Kidney epithelial cell (primary cell): ENCODE measurements at regions not wholly inside any gene's neighbourhood (a gene's known extent, or its start where the extent isn't known, plus 50 kb on each side); places are given as distances from the start of the nearest gene placed in this dataset.

Source experiments
- DNase-seq: peaks from one replicate; pipeline ENCODE4 v3.0.0-alpha.2; 2010; ENCODE audit warnings: low read depth
- H3K27me3 ChIP-seq: 2 replicates; pipeline ENCODE4 v1.6.0; 2011; ENCODE audit warnings: low read length; ENCODE audit not compliant: control insufficient read depth, insufficient read depth
- H3K36me3 ChIP-seq: 2 replicates; pipeline ENCODE4 v1.5.1; 2011; ENCODE audit warnings: low read length; ENCODE audit not compliant: control insufficient read depth, insufficient read depth
- H3K4me3 ChIP-seq: 2 replicates; pipeline ENCODE4 v1.5.1; 2011; ENCODE audit warnings: low read depth, mild to moderate bottlenecking, control low read depth, low read length
- TF ChIP-seq, protein P1 (sequence below): IDR thresholded peaks from 2 replicates; pipeline ENCODE4 v1.5.1; 2011; ENCODE audit warnings: mild to moderate bottlenecking, moderate library complexity, low read length, control low read depth, inconsistent platforms; ENCODE audit not compliant: insufficient read depth, poor library complexity, severe bottlenecking

DNA sequence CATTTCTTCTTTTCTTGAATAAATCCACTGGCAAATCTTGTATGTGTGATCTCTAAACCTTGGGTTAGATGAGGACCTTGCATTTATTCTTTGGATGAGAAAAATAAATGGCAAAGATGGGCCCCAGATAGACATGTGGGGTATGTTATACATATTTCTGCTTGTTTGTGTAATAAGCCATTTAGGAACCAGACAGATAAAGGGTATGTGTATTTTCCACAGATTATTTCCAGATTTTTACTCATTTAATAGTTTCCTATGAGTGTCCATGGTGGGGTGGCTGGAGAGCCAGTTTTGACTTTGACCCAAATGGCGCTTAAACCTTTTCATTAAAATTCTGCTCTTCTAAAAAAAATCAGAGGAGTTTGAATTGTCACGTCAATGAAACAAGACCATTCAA lies 102.8 kb downstream of the MYCN start:
- Histone ChIP-seq H3K4me3 (no peak overlapping the region), H3K36me3 (no peaks in the 10 kb centered on the region), H3K27me3 (peaks cover 10% of the 10 kb centered on the region)
- DNase-seq: no peak
- TF ChIP-seq, protein P1, sequence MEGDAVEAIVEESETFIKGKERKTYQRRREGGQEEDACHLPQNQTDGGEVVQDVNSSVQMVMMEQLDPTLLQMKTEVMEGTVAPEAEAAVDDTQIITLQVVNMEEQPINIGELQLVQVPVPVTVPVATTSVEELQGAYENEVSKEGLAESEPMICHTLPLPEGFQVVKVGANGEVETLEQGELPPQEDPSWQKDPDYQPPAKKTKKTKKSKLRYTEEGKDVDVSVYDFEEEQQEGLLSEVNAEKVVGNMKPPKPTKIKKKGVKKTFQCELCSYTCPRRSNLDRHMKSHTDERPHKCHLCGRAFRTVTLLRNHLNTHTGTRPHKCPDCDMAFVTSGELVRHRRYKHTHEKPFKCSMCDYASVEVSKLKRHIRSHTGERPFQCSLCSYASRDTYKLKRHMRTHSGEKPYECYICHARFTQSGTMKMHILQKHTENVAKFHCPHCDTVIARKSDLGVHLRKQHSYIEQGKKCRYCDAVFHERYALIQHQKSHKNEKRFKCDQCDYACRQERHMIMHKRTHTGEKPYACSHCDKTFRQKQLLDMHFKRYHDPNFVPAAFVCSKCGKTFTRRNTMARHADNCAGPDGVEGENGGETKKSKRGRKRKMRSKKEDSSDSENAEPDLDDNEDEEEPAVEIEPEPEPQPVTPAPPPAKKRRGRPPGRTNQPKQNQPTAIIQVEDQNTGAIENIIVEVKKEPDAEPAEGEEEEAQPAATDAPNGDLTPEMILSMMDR: no peak

DNA sequence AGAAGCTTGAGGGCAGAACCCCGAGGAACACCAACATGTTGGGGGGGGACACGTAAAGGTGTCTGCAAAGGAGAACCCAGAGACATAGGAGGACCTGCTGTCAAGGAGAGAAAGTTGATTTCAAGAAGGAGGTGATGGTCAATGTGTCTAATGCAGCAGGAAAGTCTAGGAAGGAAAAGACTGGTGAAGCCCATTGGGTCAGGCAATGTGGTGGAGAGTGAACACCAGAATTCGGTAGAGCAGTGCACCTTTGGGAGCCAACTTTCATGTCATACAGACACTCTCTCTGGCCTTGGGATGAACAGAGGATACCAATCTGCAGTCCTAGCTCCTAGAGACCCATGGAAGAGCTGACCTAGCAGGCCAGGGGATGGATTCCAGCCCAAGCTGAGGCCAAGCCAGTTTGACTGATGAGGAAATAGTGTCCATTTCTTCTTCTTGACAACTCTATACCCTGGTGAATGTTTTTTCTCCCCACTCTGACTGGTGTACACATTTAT lies 101.9 kb downstream of the MYCN start:
- TF ChIP-seq, protein P1: no peak

DNA sequence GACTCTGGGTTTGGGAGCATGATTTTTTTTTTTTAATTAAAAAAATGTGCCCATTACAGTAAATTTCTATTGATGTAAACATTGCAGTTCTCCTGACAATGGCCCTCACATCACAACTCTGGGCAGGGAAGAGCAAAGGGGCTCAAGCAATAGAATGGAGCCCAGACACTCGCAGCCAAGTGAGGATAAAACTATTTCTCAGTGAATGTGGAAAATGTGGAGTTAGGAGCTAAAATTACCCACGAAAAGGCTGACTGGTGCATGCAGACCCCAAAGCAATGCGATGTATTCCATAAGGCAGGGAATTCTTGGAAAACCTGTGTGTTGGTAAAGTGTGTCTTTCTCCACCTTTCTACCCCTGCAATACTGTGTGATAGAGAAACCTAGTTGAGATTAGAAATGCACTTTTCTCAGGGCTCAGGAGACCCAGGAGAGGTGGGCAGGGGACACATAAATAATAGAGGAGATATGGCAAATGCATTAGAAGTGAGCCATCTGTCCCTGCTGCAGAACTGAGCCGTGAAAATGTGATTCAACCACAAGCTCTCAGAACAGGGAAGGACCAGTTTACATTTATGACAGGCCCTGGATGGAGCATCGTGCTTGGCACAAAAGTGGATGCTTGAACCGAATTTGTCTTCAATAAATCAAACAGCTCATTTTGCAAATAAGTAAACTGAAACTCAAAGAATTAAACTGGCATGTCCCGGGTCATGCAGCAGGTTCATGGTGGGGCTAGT lies 100.1 kb downstream of the MYCN start:
- no peaks in the 10 kb centered on the region for H3K36me3 ChIP-seq
- DNase-seq: no peak
- TF ChIP-seq, protein P1: no peak
- no peak overlapping the region for H3K4me3 ChIP-seq
- H3K27me3 ChIP-seq: peaks cover 12% of the 10 kb centered on the region

More for the DNA sequence above, 101.9 kb downstream of the MYCN start:
- Histone ChIP-seq H3K4me3 (no peak overlapping the region), H3K36me3 (no peaks in the 10 kb centered on the region), H3K27me3 (peaks cover 12% of the 10 kb centered on the region)
- DNase-seq: no peak

DNA sequence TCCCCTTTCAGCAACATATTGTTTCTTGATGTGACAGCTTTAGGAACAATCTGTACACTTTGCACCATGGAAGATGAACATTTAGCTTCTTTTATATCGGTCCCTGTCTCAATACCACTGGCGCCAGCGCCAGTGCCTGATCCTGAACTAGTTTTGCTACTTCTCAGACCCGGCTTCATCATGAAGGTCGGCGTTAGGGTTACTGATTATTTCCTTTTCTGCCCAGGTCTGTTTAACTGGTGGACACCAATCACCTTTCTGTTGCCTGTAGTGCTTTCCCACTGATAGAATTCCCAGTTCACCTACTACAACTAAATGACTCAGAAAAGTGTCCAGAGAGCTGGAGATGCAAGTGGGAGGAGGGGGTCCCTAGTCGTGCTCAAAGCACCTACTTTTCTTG lies 99.5 kb downstream of the MYCN start:
- no peak for DNase-seq
- Histone ChIP-seq H3K36me3 (no peaks in the 10 kb centered on the region), H3K4me3 (no peak overlapping the region), H3K27me3 (peaks cover 12% of the 10 kb centered on the region)
- TF ChIP-seq, protein P1: no peak

DNA sequence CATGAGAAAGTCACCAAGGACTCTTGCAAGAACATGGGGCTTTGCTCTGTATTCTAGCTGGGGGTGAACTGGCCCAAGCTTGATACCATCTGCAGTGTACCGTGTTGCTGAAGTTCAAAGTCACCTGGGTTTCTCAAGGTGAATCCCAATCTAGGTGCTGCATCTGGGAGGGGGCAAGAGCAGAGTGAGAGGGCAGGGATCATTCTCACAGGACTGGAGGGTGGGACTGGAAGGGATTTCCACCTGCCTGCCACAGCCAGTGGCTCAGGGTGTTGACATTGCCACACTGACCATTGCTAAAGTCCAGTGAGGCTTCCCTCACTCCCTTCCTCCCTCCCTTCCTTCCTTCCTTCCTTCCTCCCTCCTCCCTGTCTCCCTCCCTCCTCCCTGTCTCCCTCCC lies 98.7 kb downstream of the MYCN start:
- Histone ChIP-seq H3K27me3 (peaks cover 12% of the 10 kb centered on the region), H3K4me3 (no peak overlapping the region), H3K36me3 (no peaks in the 10 kb centered on the region)
- TF ChIP-seq, protein P1: no peak
- no peak for DNase-seq

DNA sequence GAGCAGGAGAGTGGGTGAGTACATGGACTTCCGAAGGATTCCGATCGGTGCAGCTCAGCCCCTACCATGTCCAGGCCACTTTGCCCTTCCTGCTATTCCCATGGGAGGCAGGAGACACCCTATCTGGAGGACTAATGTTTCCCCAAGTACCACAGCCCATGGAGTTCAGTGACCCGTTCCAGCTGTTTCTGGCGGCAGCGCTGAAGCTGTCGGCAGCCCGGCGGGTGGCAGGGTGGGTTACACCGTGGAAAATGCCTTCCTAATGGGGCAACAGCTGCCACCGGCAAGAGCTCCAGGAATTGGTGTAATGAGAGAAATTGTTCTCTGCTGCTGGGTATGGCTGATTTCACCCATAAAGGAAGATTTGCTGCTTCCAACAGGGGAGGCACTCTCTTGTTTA lies 98.3 kb downstream of the MYCN start:
- no peak for DNase-seq

More for the DNA sequence above, 98.3 kb downstream of the MYCN start:
- H3K27me3 ChIP-seq: peaks cover 12% of the 10 kb centered on the region
- no peaks in the 10 kb centered on the region for H3K36me3 ChIP-seq
- TF ChIP-seq, protein P1: no peak
- no peak overlapping the region for H3K4me3 ChIP-seq
